Gastroesophageal sphincter (tissue), 3 donors: ENCODE measurements at regions not wholly inside any gene's neighbourhood (a gene's known extent, or its start where the extent isn't known, plus 50 kb on each side); places are given as distances from the start of the nearest gene placed in this dataset.

Source experiments
- EP300 ChIP-seq: sonication (generic); formaldehyde crosslinking; IDR thresholded peaks from one replicate; pipeline ENCODE4 v1.6.1; 2017; ENCODE audit warnings: antibody characterized with exemption, mild to moderate bottlenecking
- POLR2A ChIP-seq, 2 donors: fragments of 450-650 bp; IDR thresholded peaks; one replicate each; pipeline ENCODE4 v1.6.1; 2017; ENCODE audit warnings: antibody characterized with exemption in 2 of 2, mild to moderate bottlenecking in 2 of 2, moderate library complexity in 1 of 2
- POLR2AphosphoS5 ChIP-seq: sonication (generic); formaldehyde crosslinking; IDR thresholded peaks from one replicate; pipeline ENCODE4 v1.6.1; 2017; ENCODE audit warnings: antibody characterized with exemption
- TF ChIP-seq, protein P1 (sequence below), 4 experiments: fragments of 200-600 bp in 2 of 4; fragments of 450-650 bp in 2 of 4; sonication (generic) in 1 of 4; IDR thresholded peaks; one replicate each; pipeline ENCODE4 v1.5.1; 2017 to 2019; ENCODE audit warnings: antibody characterized with exemption in 4 of 4, mild to moderate bottlenecking in 2 of 4, moderate library complexity in 2 of 4

DNA sequence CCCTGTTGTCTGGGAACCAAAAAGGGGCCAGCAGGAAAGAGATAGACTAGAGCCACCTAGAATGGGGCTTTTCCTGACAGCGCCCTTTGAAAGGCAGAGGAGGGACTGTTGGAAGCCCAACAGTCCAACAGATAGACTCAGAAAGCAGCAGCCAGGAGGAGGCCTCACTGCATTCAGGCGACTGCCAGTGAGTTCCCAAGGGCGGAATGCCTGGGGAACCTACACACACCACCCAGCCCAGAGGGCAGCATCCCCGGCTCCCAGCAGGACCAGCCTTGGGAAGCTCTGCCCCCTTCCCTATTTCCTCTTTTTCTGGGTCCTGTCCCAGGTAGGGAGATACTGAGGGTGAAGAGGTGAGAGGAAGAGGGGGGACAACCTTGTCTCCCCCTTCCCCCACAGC is 192.4 kb upstream of the KLF4 start:
- TF ChIP-seq, protein P1, sequence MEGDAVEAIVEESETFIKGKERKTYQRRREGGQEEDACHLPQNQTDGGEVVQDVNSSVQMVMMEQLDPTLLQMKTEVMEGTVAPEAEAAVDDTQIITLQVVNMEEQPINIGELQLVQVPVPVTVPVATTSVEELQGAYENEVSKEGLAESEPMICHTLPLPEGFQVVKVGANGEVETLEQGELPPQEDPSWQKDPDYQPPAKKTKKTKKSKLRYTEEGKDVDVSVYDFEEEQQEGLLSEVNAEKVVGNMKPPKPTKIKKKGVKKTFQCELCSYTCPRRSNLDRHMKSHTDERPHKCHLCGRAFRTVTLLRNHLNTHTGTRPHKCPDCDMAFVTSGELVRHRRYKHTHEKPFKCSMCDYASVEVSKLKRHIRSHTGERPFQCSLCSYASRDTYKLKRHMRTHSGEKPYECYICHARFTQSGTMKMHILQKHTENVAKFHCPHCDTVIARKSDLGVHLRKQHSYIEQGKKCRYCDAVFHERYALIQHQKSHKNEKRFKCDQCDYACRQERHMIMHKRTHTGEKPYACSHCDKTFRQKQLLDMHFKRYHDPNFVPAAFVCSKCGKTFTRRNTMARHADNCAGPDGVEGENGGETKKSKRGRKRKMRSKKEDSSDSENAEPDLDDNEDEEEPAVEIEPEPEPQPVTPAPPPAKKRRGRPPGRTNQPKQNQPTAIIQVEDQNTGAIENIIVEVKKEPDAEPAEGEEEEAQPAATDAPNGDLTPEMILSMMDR (IDR thresholded peaks at IDR 0.05) = no peak
- no peak for TF ChIP-seq POLR2A (IDR thresholded peaks at IDR 0.05)
- TF ChIP-seq EP300 = no peak
- no peak for TF ChIP-seq POLR2AphosphoS5
